KG1 (cell line): ENCODE measurements at regions not wholly inside any gene's neighbourhood (a gene's known extent, or its start where the extent isn't known, plus 50 kb on each side); places are given as distances from the start of the nearest gene placed in this dataset.
A peak's percentile ranks its signal among the peaks of the same experiment; 100 is the strongest.
"Not testable (repeated sequence)": the region's sequence is repeated elsewhere in the genome, so short reads cannot be mapped to it uniquely, and the experiment has no call there.

ENCODE experiments used
- DNase-seq: peaks from one replicate; lab custom pipeline; 2025; lab: John Stamatoyannopoulos, UW

GRCh38 chr18:8499810-8500675 lies 109.2 kb upstream of the RAB12 start:
- DNase-seq, result no peak

- no peak for DNase-seq
Observed at GRCh38 chr18:8501044-8501443, 108.2 kb upstream of the RAB12 start.

- no peak for DNase-seq
Observed at GRCh38 chr18:8503248-8503647, 106.0 kb upstream of the RAB12 start.

GRCh38 chr18:8504424-8504823 lies 104.8 kb upstream of the RAB12 start:
- DNase-seq, result no peak

GRCh38 chr18:8504880-8505435 lies 104.3 kb upstream of the RAB12 start:
- DNase-seq, result no peak

GRCh38 chr18:8506251-8507049 lies 102.8 kb upstream of the RAB12 start:
- DNase-seq, result no peak

GRCh38 chr18:8507361-8507760 lies 101.9 kb upstream of the RAB12 start:
- no peak for DNase-seq

GRCh38 chr18:8507915-8508705 lies 101.1 kb upstream of the RAB12 start:
- no peak for DNase-seq

GRCh38 chr18:8513249-8513648 lies 96.0 kb upstream of the RAB12 start:
- no peak for DNase-seq

- DNase-seq, result no peak
Observed at GRCh38 chr18:8514409-8514808, 94.8 kb upstream of the RAB12 start.

- DNase-seq, result no peak
Observed at GRCh38 chr18:8515142-8515865, 93.9 kb upstream of the RAB12 start.

- DNase-seq, result no peak
Observed at GRCh38 chr18:8516371-8517250, 92.6 kb upstream of the RAB12 start.

- DNase-seq, result no peak
Observed at GRCh38 chr18:8517276-8517675, 92.0 kb upstream of the RAB12 start.

GRCh38 chr18:8519102-8519501 lies 90.1 kb upstream of the RAB12 start:
- DNase-seq, result no peak

- no peak for DNase-seq
Observed at GRCh38 chr18:8520266-8520665, 89.0 kb upstream of the RAB12 start.

- DNase-seq, result no peak
Observed at GRCh38 chr18:8522756-8523155, 86.5 kb upstream of the RAB12 start.

GRCh38 chr18:8525692-8526091 lies 83.5 kb upstream of the RAB12 start:
- DNase-seq, result peak; percentile 26

GRCh38 chr18:8526332-8526731 lies 82.9 kb upstream of the RAB12 start:
- DNase-seq, result peak; percentile 12

GRCh38 chr18:8529609-8530008 lies 79.6 kb upstream of the RAB12 start:
- no peak for DNase-seq

GRCh38 chr18:8531084-8531483 lies 78.2 kb upstream of the RAB12 start:
- DNase-seq, result not testable (repeated sequence)
